ENCODE measurements at regions not wholly inside any gene's neighbourhood (a gene's known extent, or its start where the extent isn't known, plus 50 kb on each side); places are given as distances from the start of the nearest gene placed in this dataset.
"Not testable (repeated sequence)": the region's sequence is repeated elsewhere in the genome, so short reads cannot be mapped to it uniquely, and the experiment has no call there.

- no peak for DNase-seq
Measured at GRCh38 chr4:30837861-30838260, 117.7 kb downstream of the PCDH7 start.

- no peak for DNase-seq
Measured at GRCh38 chr4:30838331-30838730, 118.2 kb downstream of the PCDH7 start.

GRCh38 chr4:30839583-30840520, 119.7 kb downstream of the PCDH7 start:
- peak; percentile 55 to 80 for DNase-seq

- peak in 1 of 2 experiments; percentile 34 for DNase-seq
Measured at GRCh38 chr4:30840571-30840970, 120.4 kb downstream of the PCDH7 start.

- DNase-seq: no peak
Measured at GRCh38 chr4:30842142-30842541, 122.0 kb downstream of the PCDH7 start.

GRCh38 chr4:30842689-30843088, 122.5 kb downstream of the PCDH7 start:
- DNase-seq: no peak

- no peak for DNase-seq
Measured at GRCh38 chr4:30844861-30845582, 124.9 kb downstream of the PCDH7 start.

GRCh38 chr4:30847167-30847566, 127.0 kb downstream of the PCDH7 start:
- peak; percentile 50 to 90 for DNase-seq

GRCh38 chr4:30847958-30848357, 127.8 kb downstream of the PCDH7 start:
- DNase-seq: no peak

- DNase-seq: no peak
Measured at GRCh38 chr4:30854531-30854930, 134.4 kb downstream of the PCDH7 start.

GRCh38 chr4:30855232-30855631, 135.1 kb downstream of the PCDH7 start:
- no peak for DNase-seq

GRCh38 chr4:30856795-30857564, 136.8 kb downstream of the PCDH7 start:
- DNase-seq: no peak

GRCh38 chr4:30860978-30861377, 140.8 kb downstream of the PCDH7 start:
- no peak for DNase-seq

- DNase-seq: no peak
Measured at GRCh38 chr4:30862196-30862595, 142.0 kb downstream of the PCDH7 start.

- DNase-seq: no peak
Measured at GRCh38 chr4:30863021-30863420, 142.9 kb downstream of the PCDH7 start.

- no peak for DNase-seq
Measured at GRCh38 chr4:30865691-30866090, 145.5 kb downstream of the PCDH7 start.

- no peak for DNase-seq
Measured at GRCh38 chr4:30866346-30866745, 146.2 kb downstream of the PCDH7 start.

- no peak for DNase-seq
Measured at GRCh38 chr4:30866907-30867306, 146.7 kb downstream of the PCDH7 start.

- DNase-seq: no peak
Measured at GRCh38 chr4:30867427-30867826, 147.3 kb downstream of the PCDH7 start.

GRCh38 chr4:30868111-30868895, 148.1 kb downstream of the PCDH7 start:
- no peak for DNase-seq

- not testable (repeated sequence) for DNase-seq
Measured at GRCh38 chr4:30869387-30869786, 149.2 kb downstream of the PCDH7 start.

- peak in 1 of 2 experiments; percentile 2 for DNase-seq
Measured at GRCh38 chr4:30870513-30870912, 150.3 kb downstream of the PCDH7 start.

All from NCI-H446 (cell line).